CD4-positive, alpha-beta T cell treated with Interleukin-6 for 4 hours (primary cell): ENCODE measurements at regions not wholly inside any gene's neighbourhood (a gene's known extent, or its start where the extent isn't known, plus 50 kb on each side); places are given as distances from the start of the nearest gene placed in this dataset.
"Not testable (repeated sequence)": the region's sequence is repeated elsewhere in the genome, so short reads cannot be mapped to it uniquely, and the experiment has no call there.

Source experiments
- DNase-seq: peaks from one replicate; pipeline ENCODE4 v3.0.0-alpha.2; 2020; ENCODE audit warnings: mixed read lengths

DNA sequence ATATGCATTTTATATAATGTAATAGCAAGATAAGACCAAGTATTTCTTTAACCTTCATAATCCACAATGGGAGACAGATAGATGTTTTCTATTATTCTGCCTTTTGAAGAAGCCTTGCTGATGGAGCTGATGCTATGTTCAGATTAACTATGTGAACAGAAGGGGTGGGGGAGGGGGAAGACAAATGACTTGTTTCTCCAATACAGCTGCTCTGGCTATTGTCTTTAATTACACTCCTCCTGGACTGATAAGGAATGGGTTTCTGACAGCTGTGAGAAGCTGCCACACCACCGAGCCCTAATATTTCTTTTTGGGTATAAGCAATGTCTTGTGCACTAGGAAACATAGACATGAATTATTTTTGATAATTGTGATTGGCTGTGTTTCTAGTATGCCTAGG is 62.0 kb downstream of the CAVIN4 start:
- DNase-seq: no peak

DNA sequence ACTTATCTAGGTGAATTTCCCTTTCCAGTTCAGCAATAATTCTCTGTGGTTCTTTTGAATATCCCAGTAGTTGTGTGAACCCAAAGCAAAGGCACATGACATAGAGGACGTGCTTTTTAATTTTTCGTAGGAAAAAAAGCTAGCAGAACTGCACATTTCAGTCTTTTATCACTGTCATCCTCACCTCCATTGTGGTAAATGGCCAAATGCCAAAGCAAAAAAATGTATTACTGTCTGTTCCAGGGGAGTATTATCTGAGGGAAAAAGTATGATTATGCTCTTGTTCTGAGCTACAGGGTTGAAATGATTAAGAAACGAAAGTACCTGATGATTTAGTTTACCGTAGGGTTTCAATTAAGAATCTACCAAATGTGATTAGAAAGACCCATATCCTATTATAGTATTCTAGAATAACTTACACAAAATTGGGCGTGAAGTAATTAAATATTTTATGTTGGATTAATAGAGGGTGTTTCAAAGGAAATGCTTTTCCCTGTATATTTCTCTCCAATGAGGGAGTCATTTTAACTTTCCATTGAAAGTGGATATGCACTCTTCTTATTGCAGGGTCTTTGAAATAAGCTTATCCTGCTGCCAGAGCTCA is 62.7 kb downstream of the CAVIN4 start:
- DNase-seq: no peak

DNA sequence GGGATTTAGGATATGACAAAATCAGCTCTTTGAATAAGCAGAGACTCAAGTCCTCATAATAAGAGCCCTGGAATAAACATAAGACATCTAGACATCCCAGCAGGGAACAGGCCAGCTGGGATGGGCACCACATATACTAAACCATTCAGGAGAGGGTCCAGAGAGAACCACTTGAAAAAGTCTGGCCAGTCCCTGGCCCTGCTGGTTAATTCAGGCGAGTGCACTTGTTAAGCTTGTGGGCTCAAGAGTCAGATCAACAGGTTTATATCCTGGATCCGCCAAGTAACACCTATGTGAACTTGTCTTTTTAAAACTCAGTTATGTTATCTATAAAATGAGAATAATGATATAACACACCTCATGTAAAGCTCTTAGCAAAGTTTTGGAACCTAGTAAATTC is 63.3 kb downstream of the CAVIN4 start:
- no peak for DNase-seq

DNA sequence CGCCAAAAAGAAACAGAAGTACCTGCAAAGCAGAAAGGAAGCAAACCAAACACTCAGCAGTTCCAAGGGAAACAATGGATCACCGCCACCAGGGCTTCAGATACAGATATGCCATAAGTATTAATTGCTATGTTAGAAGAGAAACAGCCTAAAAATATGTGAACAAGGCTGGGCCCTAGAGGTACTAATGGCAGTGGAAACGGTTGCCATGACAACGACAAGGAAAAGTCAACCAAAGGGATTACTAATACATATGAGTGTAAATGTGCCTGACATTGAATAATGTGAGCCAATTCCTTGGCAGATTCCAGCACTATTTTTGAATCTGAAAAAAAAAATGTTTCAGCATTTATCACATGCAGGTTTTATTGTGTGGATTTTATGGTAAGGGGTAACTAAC is 75.0 kb downstream of the CAVIN4 start:
- DNase-seq: no peak

DNA sequence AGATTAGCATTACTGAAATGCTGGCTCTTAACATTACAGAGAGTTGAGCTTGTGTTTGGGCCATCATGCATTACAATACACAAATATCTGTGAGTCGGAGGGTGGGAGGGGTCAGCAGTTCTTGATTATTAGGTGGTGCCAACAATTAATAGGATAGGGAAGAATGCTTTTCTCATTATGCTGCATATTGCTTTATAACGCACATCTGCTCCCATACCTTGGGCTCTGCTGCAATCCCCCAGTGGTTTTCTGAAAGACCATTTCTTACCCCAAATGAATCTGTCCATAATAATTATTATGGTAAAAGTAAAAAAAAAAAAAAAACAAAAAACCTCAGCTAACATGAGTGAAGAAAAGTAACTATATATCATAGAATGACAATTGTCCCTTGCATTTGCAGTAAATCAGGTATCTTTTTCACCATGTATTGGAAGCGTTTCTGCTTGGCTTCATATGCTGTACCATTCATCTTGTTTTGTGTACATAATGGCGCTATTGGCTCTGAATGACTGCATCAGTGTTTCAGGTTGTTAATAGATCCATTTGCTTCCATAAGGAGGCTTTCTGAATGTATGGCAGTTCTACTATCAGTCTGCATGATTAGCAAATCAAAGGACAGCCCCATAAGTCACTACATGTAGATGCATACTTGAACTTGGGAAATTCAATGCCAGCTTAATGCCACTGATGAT is 75.9 kb downstream of the CAVIN4 start:
- no peak for DNase-seq

DNA sequence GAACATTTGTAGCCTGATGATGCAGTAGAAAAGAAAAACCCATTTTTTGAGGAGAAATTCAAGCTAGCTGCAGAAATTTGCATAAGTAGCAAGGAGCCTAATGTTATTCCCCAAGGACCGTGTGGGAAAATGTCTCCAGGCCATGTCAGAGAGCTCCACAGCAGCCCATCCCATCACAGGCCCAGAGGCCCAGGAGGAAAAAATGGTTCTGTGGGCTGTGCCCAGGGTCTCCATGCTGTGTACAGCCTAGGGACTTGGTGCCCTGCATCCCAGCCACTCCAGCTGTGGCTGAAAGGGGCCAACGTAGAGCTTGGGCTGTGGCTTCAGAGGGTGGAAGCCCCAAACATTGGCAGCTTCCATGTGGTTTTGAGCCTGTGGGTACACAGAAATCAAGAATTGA is 79.0 kb downstream of the CAVIN4 start:
- DNase-seq: not testable (repeated sequence)

DNA sequence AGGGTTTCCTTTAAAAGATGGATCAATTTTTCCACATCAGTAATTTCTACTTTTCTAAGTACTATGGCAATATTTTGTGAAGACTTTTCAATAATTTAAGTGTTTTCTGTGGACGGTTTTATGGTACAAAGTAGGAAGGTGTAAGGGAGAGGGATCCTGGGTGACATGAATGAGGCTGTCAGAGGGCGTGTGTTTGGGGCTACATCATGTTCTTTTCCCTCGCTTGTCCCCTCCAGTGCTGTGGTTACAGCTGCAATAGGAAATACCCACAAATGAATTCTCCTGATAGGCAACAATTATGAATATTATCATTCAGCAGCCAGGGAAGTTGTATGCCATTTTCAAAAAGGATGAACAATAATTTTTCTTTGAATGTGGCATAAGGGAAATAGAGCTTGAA is 83.8 kb downstream of the CAVIN4 start:
- DNase-seq: no peak

DNA sequence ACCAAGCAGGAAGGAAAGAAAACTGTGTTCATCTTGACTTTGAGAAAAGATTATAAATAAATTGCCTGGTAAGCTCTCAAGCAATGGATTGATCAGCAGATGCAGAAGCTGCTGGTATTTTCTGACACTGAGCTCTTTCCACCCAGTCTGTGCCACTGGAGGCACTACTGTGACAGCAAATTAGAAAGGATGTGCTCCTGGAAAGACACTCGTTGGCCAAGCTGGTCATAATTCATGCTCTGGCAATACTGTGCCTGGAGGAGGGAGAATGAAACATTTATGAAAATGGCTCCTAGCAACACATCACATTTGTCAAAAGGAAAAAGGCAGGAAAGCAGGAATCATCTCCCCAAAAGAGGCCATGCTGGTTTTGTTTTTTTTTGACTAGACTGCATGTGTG is 84.2 kb downstream of the CAVIN4 start:
- no peak for DNase-seq

DNA sequence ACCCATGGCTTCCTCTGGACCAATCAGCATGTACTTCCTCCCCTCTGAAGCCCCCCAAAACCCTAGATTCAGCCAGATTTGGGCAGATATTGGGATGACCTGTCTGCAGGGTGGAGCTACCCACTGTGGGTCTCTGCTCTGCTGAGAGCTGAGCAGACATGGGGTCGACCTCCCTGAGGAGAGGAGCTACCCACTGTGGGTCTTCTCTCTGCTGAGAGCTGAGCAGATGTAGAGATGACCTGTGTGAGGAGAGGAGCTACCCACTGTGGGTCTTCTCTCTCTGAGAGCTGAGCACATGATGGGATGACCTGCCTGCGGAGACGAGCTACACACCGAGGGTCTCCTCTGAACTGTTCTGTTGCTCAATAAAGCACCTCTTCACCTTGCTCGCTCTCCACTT is 89.6 kb downstream of the CAVIN4 start:
- no peak for DNase-seq

DNA sequence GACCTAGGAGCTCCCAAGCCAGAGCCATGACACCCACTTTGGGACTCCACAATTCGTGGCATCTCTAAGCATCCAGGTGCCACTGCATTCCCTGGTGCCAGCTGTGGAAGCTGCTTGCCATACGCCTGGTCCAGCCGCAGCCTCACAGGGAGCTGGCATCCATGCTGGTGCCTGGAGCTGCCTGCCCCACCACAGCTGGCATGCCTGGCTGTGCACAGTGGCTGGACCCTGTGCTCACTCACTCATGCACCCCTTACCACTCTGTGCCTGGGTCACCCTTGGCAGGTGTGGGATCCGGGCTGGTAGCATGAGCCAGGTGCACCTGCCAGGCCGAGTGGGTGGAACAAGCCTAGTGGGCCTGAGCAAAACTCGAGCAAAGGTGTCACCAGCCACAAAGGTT is 90.1 kb downstream of the CAVIN4 start:
- no peak for DNase-seq

DNA sequence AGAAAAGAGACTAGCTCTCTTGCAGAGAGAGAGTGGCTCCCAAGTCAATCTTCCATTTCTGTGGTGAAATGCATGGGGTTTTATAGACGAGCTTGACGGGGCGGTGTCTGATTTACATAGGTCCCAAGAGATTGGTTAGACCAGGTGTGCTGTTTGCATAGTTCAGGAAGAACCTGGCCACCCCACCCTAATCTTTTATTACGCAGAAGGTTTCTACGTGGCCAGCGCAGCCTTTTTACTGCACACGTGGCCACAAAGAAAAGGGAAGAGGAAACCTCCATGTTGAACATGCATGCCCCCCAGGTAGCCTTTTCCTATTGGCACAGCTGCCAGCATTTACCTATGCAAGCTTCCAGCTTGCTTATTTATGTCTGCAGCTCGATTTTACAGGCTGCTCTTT is 92.1 kb downstream of the CAVIN4 start:
- no peak for DNase-seq

DNA sequence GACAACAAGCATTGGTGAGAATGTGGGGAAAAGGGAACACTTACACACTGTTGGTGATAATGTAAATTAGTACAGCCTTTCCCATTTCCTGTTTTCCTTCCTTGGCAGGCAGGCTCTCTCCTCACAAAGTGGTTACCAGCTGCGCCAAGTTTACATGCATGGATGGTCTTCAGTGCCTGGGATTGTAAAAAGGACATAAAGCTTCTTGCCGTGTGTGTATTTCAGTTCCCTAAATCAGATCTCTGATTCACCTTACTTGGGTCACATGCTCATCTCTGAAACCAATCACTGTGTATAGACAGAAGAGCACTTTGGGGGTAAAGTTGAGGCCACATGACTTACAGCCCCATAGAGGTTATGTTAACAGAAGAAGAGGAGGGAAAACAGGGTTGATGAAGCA is 92.8 kb downstream of the CAVIN4 start:
- no peak for DNase-seq

DNA sequence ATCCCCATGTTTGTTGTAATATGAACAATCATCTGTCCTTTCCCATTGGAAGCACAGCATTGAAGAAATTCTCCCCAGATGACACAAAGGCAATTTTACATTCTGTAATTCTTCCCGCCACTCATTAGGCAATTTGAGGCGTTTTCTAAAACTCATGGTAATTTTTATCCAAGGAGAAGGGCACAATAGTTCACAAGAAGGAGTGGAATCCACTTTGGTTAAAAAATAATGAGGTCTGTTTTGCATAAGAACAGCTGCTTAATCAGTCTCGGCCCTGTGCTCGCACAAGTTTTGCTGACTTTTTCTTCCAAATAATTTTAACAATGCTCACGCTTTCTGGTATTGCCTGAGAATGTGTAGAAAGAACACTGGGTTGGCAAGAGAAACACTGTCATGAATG is 94.0 kb downstream of the CAVIN4 start:
- no peak for DNase-seq

DNA sequence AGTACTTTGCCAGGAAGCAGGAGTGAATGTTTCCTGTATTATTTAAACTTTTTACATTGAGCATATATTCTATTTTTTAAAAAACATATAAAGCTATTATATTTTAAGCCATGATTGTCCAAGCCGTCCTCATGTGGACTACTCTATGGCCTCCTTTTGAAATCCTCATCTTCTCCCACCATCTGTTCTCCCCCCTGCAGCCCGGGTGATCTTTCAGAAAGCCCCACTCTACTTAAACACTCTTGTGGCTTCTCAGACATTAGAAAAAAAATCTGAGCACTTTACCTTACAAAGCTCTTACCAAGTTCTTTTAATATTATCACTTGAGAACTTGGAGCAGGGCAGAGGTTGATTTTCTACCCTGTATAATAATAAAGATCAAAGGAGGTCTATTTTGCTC is 95.4 kb downstream of the CAVIN4 start:
- DNase-seq: no peak

DNA sequence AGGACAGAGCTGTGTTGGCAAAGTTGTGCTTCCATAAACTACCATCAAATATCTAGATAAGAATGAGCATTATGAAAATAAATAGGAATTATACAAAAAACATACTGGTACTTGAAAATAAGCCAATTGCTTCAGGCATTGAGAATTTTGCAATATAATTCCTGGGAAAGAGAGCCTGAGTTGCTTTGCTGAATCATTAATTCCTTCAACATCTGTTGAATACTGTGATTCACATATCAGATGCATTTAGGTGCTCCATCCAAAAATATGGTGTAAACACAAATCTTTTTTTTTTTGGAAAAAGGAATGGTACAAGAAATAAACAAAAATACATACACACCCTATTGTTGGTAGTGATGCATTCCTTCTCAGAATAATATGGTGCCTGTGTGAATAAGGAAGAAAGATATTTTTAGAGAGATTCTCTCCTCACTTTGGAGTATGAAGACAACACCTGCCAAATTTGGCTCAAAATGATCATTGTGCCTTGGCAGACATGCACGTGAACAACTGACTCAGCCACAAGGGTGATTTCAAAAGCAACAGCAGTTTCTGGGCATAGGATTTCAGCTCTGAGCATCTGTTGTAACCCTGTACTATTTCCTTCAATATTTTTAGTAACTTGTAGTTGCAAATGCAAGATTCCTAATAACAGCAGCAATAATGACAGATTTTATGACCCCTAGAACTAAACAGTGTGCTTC is 96.7 kb downstream of the CAVIN4 start:
- DNase-seq: no peak

DNA sequence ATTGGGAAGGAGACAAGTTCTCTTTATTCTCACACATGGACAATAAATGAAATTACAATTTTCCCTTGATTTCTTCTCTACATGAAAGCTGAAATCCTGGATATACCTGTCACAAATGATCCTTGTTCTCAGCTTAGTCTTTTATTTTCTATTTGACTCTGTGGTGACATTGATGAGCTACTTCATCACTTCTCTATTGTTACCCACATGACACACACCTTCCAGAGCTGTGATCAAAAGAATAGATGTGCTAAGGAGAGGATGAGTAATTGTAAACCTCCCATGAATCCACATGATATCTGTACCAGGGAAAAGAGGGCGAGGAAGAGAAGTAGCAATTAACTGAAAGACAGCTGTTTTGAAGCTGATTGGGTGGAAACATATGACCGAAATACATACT is 102.0 kb downstream of the CAVIN4 start:
- DNase-seq: no peak

DNA sequence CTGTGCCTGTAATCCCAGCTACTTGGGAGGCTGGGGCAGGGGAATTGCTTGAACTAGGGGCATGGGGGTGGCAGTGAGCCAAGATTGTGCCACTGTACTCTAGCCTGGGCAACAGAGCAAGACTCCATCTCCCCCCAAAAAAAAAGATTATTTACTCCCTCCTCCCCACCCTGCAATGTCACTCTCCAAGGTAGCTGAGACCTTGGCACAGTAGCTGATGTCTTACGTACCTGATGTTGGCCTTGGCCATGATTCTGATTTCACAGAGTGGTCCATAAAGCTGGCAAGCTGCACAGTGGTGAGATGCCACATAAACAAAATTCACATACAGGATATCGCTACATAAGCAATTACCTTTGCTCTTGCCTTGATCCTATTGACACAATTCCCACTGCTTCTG is 108.5 kb downstream of the CAVIN4 start:
- DNase-seq: no peak

DNA sequence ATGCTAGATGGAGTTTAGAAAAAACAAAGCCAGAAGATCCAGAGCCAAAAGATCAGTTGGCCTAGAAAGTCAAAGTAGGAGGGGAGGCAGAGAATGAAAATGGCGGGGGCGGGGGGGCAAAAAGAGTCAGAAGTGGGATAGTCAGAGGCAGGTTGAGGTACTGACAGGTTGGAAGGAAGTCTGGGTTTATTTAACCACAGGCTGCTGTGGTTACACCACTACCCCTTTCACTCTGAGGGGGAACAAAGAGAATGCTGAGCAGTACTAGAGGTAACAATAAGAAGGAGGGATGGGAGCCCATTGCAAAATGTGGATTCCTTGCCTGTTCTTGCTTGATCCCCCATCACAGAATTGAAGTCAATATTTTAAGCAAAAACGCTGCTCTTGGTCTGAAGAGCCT is 111.8 kb downstream of the CAVIN4 start:
- DNase-seq: no peak

DNA sequence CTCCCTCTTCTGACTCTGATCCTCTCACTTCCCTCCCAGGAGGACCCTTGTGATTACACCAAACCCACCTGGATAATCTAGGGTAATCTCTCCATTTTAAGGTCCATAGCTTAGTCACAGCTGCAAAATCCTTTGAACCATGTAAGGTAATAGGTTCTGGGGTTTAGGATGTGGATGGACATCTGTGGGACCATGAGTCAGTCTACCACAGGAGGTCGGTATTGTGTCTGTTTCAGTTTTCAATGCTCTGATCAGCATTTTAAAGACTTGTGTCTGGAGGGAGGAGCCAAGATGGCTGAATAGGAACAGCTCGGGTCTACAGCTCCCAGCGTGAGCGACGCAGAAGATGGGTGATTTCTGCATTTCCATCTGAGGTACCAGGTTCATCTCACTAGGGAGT is 112.6 kb downstream of the CAVIN4 start:
- DNase-seq: no peak

DNA sequence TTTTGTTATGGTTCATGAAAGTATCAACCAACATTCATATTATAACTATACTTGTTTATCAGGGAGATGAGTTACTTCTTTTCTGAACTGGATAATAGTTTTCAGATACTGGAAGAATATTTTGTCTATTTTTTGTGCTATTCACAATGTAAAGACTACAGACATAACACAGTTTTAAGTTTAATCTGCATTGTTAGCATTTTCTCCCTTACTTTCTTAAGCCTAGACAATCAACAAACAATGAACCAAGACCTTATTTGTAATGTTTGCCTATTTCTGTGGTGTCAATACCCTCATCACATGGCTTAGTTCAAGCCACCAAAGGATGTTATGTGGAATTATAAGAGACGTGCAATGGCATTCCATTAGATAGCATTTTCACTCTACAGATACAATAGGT is 119.5 kb downstream of the CAVIN4 start:
- DNase-seq: no peak

DNA sequence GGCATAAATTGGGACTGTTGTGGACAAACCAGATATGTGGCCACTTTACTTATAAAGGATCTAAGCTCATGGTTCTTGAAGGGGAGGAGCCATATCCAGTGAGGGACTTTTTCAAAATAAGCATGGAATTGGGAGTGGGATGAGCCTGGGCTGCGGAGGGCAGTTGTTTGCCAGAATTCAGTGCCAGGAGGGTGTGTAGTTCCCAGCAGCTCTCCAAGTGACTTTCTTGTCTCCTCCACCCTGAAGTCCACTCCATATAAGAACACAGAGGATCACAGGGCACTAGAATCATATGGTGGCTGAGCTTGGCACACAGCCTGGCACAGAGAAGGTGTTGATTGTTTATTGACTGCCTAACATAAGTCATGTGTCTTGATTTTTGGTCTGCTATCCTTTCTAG is 121.1 kb downstream of the CAVIN4 start:
- no peak for DNase-seq

DNA sequence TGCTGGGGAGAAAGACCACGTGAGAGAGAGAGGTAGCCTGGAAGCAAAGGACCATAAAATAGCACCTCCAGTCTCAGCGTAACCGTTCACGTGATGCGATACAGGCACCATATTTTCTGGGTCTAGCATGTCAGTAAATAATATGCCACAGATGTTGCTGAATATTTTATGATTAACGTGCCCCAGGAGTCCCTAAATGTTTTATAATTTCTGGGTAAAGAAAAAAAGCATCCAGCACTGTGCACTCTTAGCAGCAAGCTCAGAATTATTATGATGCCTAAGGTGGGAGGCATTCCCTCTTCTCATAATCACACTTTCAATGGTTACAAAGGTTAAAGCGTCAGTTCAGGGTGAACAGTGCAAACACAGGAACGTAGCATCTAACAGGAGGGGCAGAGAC is 121.8 kb downstream of the CAVIN4 start:
- no peak for DNase-seq

DNA sequence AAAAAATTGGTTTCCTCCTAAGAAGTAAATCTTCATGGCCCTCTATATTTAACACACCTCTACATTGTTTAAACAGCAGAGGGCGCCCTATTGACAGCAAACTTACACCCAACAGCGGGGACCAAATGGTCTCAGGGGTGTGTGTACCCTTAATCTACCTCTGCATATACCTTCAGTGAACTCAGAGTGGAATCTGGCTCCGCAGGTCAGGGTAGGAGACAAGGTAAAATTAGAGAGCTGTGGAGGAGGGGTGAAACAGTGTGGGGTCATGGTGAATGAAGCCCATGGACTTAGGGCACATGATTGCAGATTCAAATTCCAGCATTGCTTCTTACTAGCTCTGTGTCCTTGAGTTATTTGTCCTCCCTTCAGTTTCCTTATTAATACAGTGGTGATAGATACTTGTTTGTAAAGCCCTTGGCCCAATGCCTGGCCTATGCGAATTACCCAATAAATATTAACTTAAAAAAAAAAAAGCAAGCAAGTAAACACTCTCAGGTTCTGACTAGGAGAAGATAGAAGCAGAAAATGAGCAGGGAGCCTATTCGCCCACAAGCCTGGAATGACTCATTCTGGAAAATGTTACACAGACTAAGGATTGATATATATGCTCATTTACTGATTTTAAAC is 122.9 kb downstream of the CAVIN4 start:
- no peak for DNase-seq
